WTC11 (cell line): ENCODE measurements at regions not wholly inside any gene's neighbourhood (a gene's known extent, or its start where the extent isn't known, plus 50 kb on each side); places are given as distances from the start of the nearest gene placed in this dataset.

Source experiments
- ATF2 ChIP-seq: sonication (generic); formaldehyde crosslinking; IDR thresholded peaks from 2 replicates; pipeline ENCODE4 v1.8.1; 2022; ENCODE audit warnings: low read depth, missing genetic modification reagents, borderline replicate concordance
- CTCF ChIP-seq: fragments of 200-600 bp; IDR thresholded peaks from 2 replicates; pipeline ENCODE4 v1.8.0; 2022; ENCODE audit warnings: antibody characterized with exemption
- ESRRA ChIP-seq: sonication (generic); formaldehyde crosslinking; IDR thresholded peaks from 2 replicates; pipeline ENCODE4 v1.8.1; 2022; ENCODE audit warnings: mild to moderate bottlenecking, missing genetic modification reagents, borderline replicate concordance
- FOXJ3 ChIP-seq: sonication (generic); formaldehyde crosslinking; IDR thresholded peaks from 2 replicates; pipeline ENCODE4 v1.9.0; 2021; ENCODE audit warnings: missing genetic modification reagents, mild to moderate bottlenecking, borderline replicate concordance
- GRHL2 ChIP-seq: fragments of 250-450 bp; sonication (Bioruptor Pico); IDR thresholded peaks from 2 replicates; pipeline ENCODE4 v1.8.0; 2022; ENCODE audit warnings: mild to moderate bottlenecking, moderate library complexity; ENCODE audit not compliant: insufficient replicate concordance, severe bottlenecking
- JUN ChIP-seq: sonication (generic); formaldehyde crosslinking; IDR thresholded peaks from 2 replicates; pipeline ENCODE4 v1.8.0; 2023; ENCODE audit warnings: mild to moderate bottlenecking, missing genetic modification reagents

GRCh38 chr4:31539284-31540069 is 819.3 kb downstream of the PCDH7 start:
- TF ChIP-seq GRHL2 (CRISPR knock-in tag) (no peak), CTCF (no peak), ESRRA (no peak), JUN (CRISPR knock-in tag) (no peak), FOXJ3 (no peak), ATF2 (CRISPR knock-in tag) (no peak)
